Stomach (tissue), 4 donors: ENCODE measurements at regions not wholly inside any gene's neighbourhood (a gene's known extent, or its start where the extent isn't known, plus 50 kb on each side); places are given as distances from the start of the nearest gene placed in this dataset.

ENCODE experiments used
- CTCF ChIP-seq, 7 experiments: fragments of 450-650 bp in 4 of 7; fragments of 200-600 bp in 3 of 7; sonication (generic) in 3 of 7; IDR thresholded peaks; one replicate each; pipeline ENCODE4 v1.5.1; 2016 to 2019; ENCODE audit warnings: antibody characterized with exemption in 7 of 7, control low read depth in 2 of 7, mild to moderate bottlenecking in 1 of 7
- EP300 ChIP-seq: sonication (generic); formaldehyde crosslinking; IDR thresholded peaks from one replicate; pipeline ENCODE4 v1.6.1; 2017; ENCODE audit warnings: antibody characterized with exemption
- POLR2A ChIP-seq, 4 donors: fragments of 450-650 bp; IDR thresholded peaks; one replicate each; pipeline ENCODE4 v1.6.1; 2016; ENCODE audit warnings: antibody characterized with exemption in 4 of 4, control low read depth in 2 of 4, mild to moderate bottlenecking in 1 of 4, moderate library complexity in 1 of 4
- POLR2AphosphoS5 ChIP-seq, 3 donors: sonication (generic); formaldehyde crosslinking; IDR thresholded peaks; one replicate each; pipeline ENCODE4 v1.6.1; 2016; ENCODE audit warnings: antibody characterized with exemption in 3 of 3

DNA sequence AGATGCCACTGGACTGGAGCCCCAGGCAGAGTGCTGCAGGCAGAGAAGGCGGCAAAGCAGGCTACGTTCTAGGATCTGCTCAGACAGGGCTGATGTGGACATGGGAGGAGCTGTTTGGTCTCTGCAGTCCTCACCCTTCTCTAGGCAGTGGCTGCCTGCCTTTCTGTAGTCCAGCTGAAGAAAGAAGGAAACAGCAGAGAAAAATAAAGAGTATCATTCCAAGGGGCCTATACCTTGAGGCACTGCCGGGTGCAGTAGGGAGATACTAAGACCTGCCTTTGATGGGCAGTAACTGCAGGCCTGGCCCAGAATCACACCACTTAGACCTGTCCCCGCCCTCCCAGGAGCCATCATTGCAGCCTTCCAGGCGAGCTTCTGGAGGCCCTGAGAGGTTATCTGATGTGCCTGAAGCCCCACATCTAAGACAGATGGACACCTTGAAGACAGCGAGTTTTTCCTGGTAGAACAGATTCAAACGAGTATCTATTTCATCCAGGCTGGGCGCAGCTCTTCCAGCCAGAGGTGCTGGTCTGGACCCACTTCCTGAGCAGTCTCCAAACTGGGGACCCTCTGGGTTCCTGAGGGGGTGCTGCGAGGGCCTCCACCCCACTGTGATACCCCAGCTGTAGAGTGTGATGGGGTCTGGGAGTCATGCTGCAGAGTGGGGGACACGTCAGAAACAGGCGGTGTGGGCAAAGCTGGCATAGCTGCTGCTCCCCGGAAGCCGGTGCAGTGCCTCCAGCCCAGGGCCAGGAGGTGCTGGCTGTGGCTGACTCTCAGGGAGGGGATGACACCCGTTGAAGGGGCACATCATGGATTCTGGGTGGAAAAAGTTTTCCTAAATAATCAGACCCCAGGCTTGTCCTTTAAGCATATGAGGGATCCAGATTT, 87.3 kb upstream of the OTOS start:
- TF ChIP-seq CTCF (IDR thresholded peaks at IDR 0.05) (no peak), EP300 (no peak), POLR2AphosphoS5 (IDR thresholded peaks at IDR 0.05) (no peak), POLR2A (IDR thresholded peaks at IDR 0.05) (no peak)
